ENCODE measurements at regions not wholly inside any gene's neighbourhood (a gene's known extent, or its start where the extent isn't known, plus 50 kb on each side); places are given as distances from the start of the nearest gene placed in this dataset.

- no peak for ATAC-seq (ENCODE audit: low read depth)
- Histone ChIP-seq H2BK5ac (ENCODE audit: low read depth, low read length, poor library complexity, severe bottlenecking) (no peak overlapping the region), H3K23ac (ENCODE audit: low read depth, low read length) (0 out of 2 replicates have a peak overlapping the region, but pooled peaks have one; percentile 12), H4K20me1 (ENCODE audit: insufficient read depth, low read length) (no peaks in the 10 kb centered on the region), H3K79me1 (ENCODE audit: low read depth in 1 of 2, low read length in 2 of 2) (no peaks in the 10 kb centered on the region), H3K4me3 (ENCODE audit: insufficient read depth, low read depth, low read length) (no peak overlapping the region), H3K9ac (ENCODE audit: low read depth, low read length) (no peak overlapping the region), H3K9me1 (ENCODE audit: insufficient read depth, low read length) (no peaks in the 10 kb centered on the region), H2AK9ac (replicated peaks; ENCODE audit: low read depth, low read length, poor library complexity) (no peak overlapping the region), H3K36me3 (ENCODE audit: control insufficient read depth, insufficient read depth, low read length) (no peaks in the 10 kb centered on the region), H3K27ac (ENCODE audit: insufficient read depth, low read length) (no peak overlapping the region; the same call in 1 of the 2 replicates), H3K56ac (ENCODE audit: extremely low read depth, insufficient read depth, low read length) (no peak overlapping the region; the same call in 1 of the 2 replicates), H4K8ac (ENCODE audit: low read depth in 2 of 2, low read length in 2 of 2) (peak overlapping the region; percentile 27 to 85; a peak in 2 of 4 replicates), H4K5ac (ENCODE audit: low read depth, low read length) (peak overlapping the region; percentile 53; the same call in 1 of the 2 replicates), H2BK120ac (ENCODE audit: low read depth, low read length) (peak overlapping the region; percentile 83), H4K91ac (ENCODE audit: insufficient read depth, low read depth, low read length) (no peak overlapping the region; the same call in 1 of the 2 replicates), H3K4ac (ENCODE audit: low read depth, low read length) (0 out of 2 replicates have a peak overlapping the region, but pooled peaks have one; percentile 15), H2BK15ac (ENCODE audit: low read depth, low read length) (peak overlapping the region; percentile 91; the same call in 1 of the 3 replicates), H3K9me3 (ENCODE audit: control insufficient read depth, insufficient read depth, low read length) (no peaks in the 10 kb centered on the region), H2BK20ac (ENCODE audit: low read depth, low read length) (peak overlapping the region; percentile 79), H3K27me3 (ENCODE audit: control insufficient read depth, insufficient read depth, low read length) (no peaks in the 10 kb centered on the region), H2AK5ac (ENCODE audit: low read depth, low read length) (peak overlapping the region; percentile 88), H3K14ac (replicated peaks; ENCODE audit: low read depth, low read length) (no peak overlapping the region; the same call in 1 of the 2 replicates), H2AFZ (replicated peaks; ENCODE audit: low read length, poor library complexity) (no peak overlapping the region), H3K4me2 (ENCODE audit: low read depth, low read length) (no peak overlapping the region), H3K18ac (ENCODE audit: low read depth, low read length) (peak overlapping the region; percentile 90), H3K4me1 (ENCODE audit: control insufficient read depth, insufficient read depth, low read length) (no peaks in the 10 kb centered on the region)
- intact Hi-C loops (cut with micrococcal nuclease): no loop called here
- no TSS peak for BruUV-seq (replicated peaks)
- ChIA-PET POLR2A (ENCODE audit: unreplicated experiment) (interaction anchor here (1.3 kb wide), 1 partner anchor 10 kb away, joined by 3 read pairs; no protein-coding TSS in a partner anchor), CTCF (interaction anchor here (0.7 kb wide), 1 partner anchor 84 kb away, joined by 3 read pairs; no protein-coding TSS in a partner anchor)
- TF ChIP-seq RFX5 (IDR thresholded peaks at IDR 0.05; ENCODE audit: low read depth, low read length) (no peak), RCOR1 (IDR thresholded peaks at IDR 0.05; ENCODE audit: insufficient replicate concordance, low read length) (no peak), BHLHE40 (IDR thresholded peaks at IDR 0.05; ENCODE audit: low read depth, low read length) (no peak), MXI1 (IDR thresholded peaks at IDR 0.05; ENCODE audit: borderline replicate concordance, low read depth, low read length) (no peak), ELK1 (IDR thresholded peaks at IDR 0.05; ENCODE audit: borderline replicate concordance, low read depth, low read length) (no peak)
- DNase-seq: no peak
- in situ Hi-C loops (cut with MboI; ENCODE audit: low sequenced_read_pairs): no loop called here
- WGBS, 2 experiments (ENCODE audit: extremely low coverage in 2 of 2, insufficient read length in 1 of 2): no CpG with 5 or more reads among the region's 3 CpGs
- dilution Hi-C loops (cut with HindIII; ENCODE audit: low sequenced_read_pairs, unreplicated experiment): no loop called here
These were observed 154.7 kb downstream of the QPCT start for GRCh38 chr2:37499113-37499512.

All from IMR-90 (cell line).